ENCODE measurements at regions not wholly inside any gene's neighbourhood (a gene's known extent, or its start where the extent isn't known, plus 50 kb on each side); places are given as distances from the start of the nearest gene placed in this dataset.
"Not testable (repeated sequence)": the region's sequence is repeated elsewhere in the genome, so short reads cannot be mapped to it uniquely, and the experiment has no call there.

GRCh38 chr17:22210212-22210611 lies 517.9 kb downstream of the KCNJ18 start:
- FAIRE-seq; H3K4me3 ChIP-seq (replicated peaks in 1 of 3; ENCODE audit: insufficient read depth in 1 of 3, low read depth in 2 of 3, low read length in 3 of 3); intact Hi-C loops (cut with micrococcal nuclease; ENCODE audit: unreplicated experiment); H3K4me1 ChIP-seq (ENCODE audit: insufficient read depth, low read length); H3K27ac ChIP-seq (ENCODE audit: extremely low read length, insufficient read depth, low read length); BruUV-seq (replicated peaks); H2AFZ ChIP-seq (ENCODE audit: low read length); CTCF ChIA-PET (ENCODE audit: low intra/inter-chr PET ratio, low total read pairs); H3K36me3 ChIP-seq (replicated peaks in 1 of 2; ENCODE audit: control insufficient read depth in 1 of 2, insufficient read depth in 2 of 2, low read length in 2 of 2); H3K4me2 ChIP-seq (ENCODE audit: low read depth, low read length); POLR2A ChIA-PET; H3K79me2 ChIP-seq (ENCODE audit: insufficient read depth, low read length); H3K27me3 ChIP-seq (ENCODE audit: control insufficient read depth in 1 of 2, insufficient read depth in 2 of 2, low read length in 2 of 2); DNase-seq (ENCODE audit: low spot score); in situ Hi-C loops (cut with HindIII; ENCODE audit: extremely low pct_ligation_motif_present, low pct_unique_long_range_greater_than_20kb); ATAC-seq; H3K9me3 ChIP-seq (ENCODE audit: low read length); H3K9ac ChIP-seq (ENCODE audit: insufficient read depth, low read depth, low read length); H4K20me1 ChIP-seq (ENCODE audit: insufficient read depth, low read length): not testable (repeated sequence)
- WGBS (ENCODE audit: low lambda C conversion rate) = 56% methylated on average over 12 of the region's 12 CpGs

DNA sequence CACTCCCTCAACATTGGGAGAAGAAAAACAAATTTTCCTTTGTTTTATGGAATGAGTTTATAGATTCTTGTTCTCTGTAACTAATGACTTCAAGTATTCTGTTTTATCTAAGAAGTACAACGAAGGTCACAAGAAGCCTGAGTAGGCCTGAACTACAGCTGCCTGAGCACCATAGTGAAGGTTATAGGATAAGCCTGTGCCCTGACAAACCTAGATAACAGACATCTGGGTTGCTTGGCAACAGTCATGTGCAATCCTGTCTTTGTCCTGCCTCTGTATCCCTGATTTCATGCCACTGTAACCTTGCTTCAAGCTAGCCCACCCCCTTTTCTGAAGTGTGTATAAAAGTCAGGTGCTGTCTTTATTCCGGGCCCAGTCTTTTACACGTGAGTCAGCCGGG lies 520.8 kb downstream of the KCNJ18 start:
- DNase-seq (ENCODE audit: low spot score); in situ Hi-C loops (cut with HindIII; ENCODE audit: extremely low pct_ligation_motif_present, low pct_unique_long_range_greater_than_20kb); POLR2A ChIA-PET: not testable (repeated sequence)

GRCh38 chr17:22217135-22217534 lies 524.8 kb downstream of the KCNJ18 start:
- intact Hi-C loops (cut with micrococcal nuclease; ENCODE audit: unreplicated experiment) = no loop called here
- POLR2A ChIA-PET = no interaction called here
- TF ChIP-seq CEBPB (IDR thresholded peaks at IDR 0.05; ENCODE audit: borderline replicate concordance, low read depth, low read length) (no peak), KDM5B (CRISPR knock-in tag; IDR thresholded peaks at IDR 0.05; ENCODE audit: borderline replicate concordance) (no peak), ZNF3 (CRISPR knock-in tag; IDR thresholded peaks at IDR 0.05) (no peak), FOXP1 (IDR thresholded peaks at IDR 0.05) (no peak), FOXP1 (CRISPR knock-in tag; IDR thresholded peaks at IDR 0.05) (no peak), TCF7L2 (IDR thresholded peaks at IDR 0.05; ENCODE audit: low read depth, low read length) (no peak), SIX4 (CRISPR knock-in tag; IDR thresholded peaks at IDR 0.05) (no peak), JUNB (CRISPR knock-in tag; IDR thresholded peaks at IDR 0.05; ENCODE audit: borderline replicate concordance) (no peak), ZNF331 (CRISPR knock-in tag; IDR thresholded peaks at IDR 0.05) (no peak), TP53 (CRISPR knock-in tag; conservative IDR thresholded peaks at IDR 0.05) (no peak), SP140L (CRISPR knock-in tag; IDR thresholded peaks at IDR 0.05; ENCODE audit: borderline replicate concordance) (no peak)
- TF ChIP-seq, protein P1, sequence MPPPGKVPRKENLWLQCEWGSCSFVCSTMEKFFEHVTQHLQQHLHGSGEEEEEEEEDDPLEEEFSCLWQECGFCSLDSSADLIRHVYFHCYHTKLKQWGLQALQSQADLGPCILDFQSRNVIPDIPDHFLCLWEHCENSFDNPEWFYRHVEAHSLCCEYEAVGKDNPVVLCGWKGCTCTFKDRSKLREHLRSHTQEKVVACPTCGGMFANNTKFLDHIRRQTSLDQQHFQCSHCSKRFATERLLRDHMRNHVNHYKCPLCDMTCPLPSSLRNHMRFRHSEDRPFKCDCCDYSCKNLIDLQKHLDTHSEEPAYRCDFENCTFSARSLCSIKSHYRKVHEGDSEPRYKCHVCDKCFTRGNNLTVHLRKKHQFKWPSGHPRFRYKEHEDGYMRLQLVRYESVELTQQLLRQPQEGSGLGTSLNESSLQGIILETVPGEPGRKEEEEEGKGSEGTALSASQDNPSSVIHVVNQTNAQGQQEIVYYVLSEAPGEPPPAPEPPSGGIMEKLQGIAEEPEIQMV (CRISPR knock-in tag; IDR thresholded peaks at IDR 0.05; ENCODE audit: low read depth) = no peak
- TF ChIP-seq, protein P2, sequence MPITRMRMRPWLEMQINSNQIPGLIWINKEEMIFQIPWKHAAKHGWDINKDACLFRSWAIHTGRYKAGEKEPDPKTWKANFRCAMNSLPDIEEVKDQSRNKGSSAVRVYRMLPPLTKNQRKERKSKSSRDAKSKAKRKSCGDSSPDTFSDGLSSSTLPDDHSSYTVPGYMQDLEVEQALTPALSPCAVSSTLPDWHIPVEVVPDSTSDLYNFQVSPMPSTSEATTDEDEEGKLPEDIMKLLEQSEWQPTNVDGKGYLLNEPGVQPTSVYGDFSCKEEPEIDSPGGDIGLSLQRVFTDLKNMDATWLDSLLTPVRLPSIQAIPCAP (CRISPR knock-in tag; IDR thresholded peaks at IDR 0.05; ENCODE audit: low read depth) = no peak

More for the DNA sequence above, 520.8 kb downstream of the KCNJ18 start:
- H3K4me2 ChIP-seq (ENCODE audit: low read depth, low read length); H3K9me3 ChIP-seq (ENCODE audit: low read length); H2AFZ ChIP-seq (ENCODE audit: low read length); ATAC-seq; H3K27ac ChIP-seq (ENCODE audit: extremely low read length, insufficient read depth, low read length); BruUV-seq (replicated peaks); H3K4me3 ChIP-seq (replicated peaks in 1 of 3; ENCODE audit: insufficient read depth in 1 of 3, low read depth in 2 of 3, low read length in 3 of 3); H4K20me1 ChIP-seq (ENCODE audit: insufficient read depth, low read length); H3K79me2 ChIP-seq (ENCODE audit: insufficient read depth, low read length); H3K36me3 ChIP-seq (replicated peaks in 1 of 2; ENCODE audit: control insufficient read depth in 1 of 2, insufficient read depth in 2 of 2, low read length in 2 of 2); CTCF ChIA-PET (ENCODE audit: low intra/inter-chr PET ratio, low total read pairs); H3K4me1 ChIP-seq (ENCODE audit: insufficient read depth, low read length); H3K27me3 ChIP-seq (ENCODE audit: control insufficient read depth in 1 of 2, insufficient read depth in 2 of 2, low read length in 2 of 2); intact Hi-C loops (cut with micrococcal nuclease; ENCODE audit: unreplicated experiment); H3K9ac ChIP-seq (ENCODE audit: insufficient read depth, low read depth, low read length); FAIRE-seq: not testable (repeated sequence)
- WGBS (ENCODE audit: low lambda C conversion rate) = 0% methylated on average over 4 of the region's 4 CpGs

More at GRCh38 chr17:22217135-22217534, 524.8 kb downstream of the KCNJ18 start:
- H3K27me3 ChIP-seq (ENCODE audit: control insufficient read depth in 1 of 2, insufficient read depth in 2 of 2, low read length in 2 of 2) = no peaks in the 10 kb centered on the region
- H3K36me3 ChIP-seq (replicated peaks in 1 of 2; ENCODE audit: control insufficient read depth in 1 of 2, insufficient read depth in 2 of 2, low read length in 2 of 2) = no peaks in the 10 kb centered on the region
- no peak for ATAC-seq
- H3K4me1 ChIP-seq (ENCODE audit: insufficient read depth, low read length) = no peaks in the 10 kb centered on the region
- no peak overlapping the region for H3K4me2 ChIP-seq (ENCODE audit: low read depth, low read length)
- no peaks in the 10 kb centered on the region for H4K20me1 ChIP-seq (ENCODE audit: insufficient read depth, low read length)
- no peaks in the 10 kb centered on the region for H3K79me2 ChIP-seq (ENCODE audit: insufficient read depth, low read length)
- FAIRE-seq = no peak
- H3K27ac ChIP-seq (ENCODE audit: extremely low read length, insufficient read depth, low read length) = no peak overlapping the region
- H3K9me3 ChIP-seq (ENCODE audit: low read length) = no peaks in the 10 kb centered on the region
- CTCF ChIA-PET (ENCODE audit: low intra/inter-chr PET ratio, low total read pairs) = no interaction called here
- H3K9ac ChIP-seq (ENCODE audit: insufficient read depth, low read depth, low read length) = no peak overlapping the region
- H3K4me3 ChIP-seq (replicated peaks in 1 of 3; ENCODE audit: insufficient read depth in 1 of 3, low read depth in 2 of 3, low read length in 3 of 3) = no peak overlapping the region
- BruUV-seq (replicated peaks) = no TSS peak
- H2AFZ ChIP-seq (ENCODE audit: low read length) = no peak overlapping the region
- DNase-seq (ENCODE audit: low spot score) = no peak
- in situ Hi-C loops (cut with HindIII; ENCODE audit: extremely low pct_ligation_motif_present, low pct_unique_long_range_greater_than_20kb) = no loop called here
- 80% methylated on average over 26 of the region's 27 CpGs for WGBS (ENCODE audit: low lambda C conversion rate)
